GM21717 (cell line): ENCODE measurements at regions not wholly inside any gene's neighbourhood (a gene's known extent, or its start where the extent isn't known, plus 50 kb on each side); places are given as distances from the start of the nearest gene placed in this dataset.
"Not testable (repeated sequence)": the region's sequence is repeated elsewhere in the genome, so short reads cannot be mapped to it uniquely, and the experiment has no call there.

ENCODE experiments used
- ATAC-seq: cut with Tn5 transposase; IDR thresholded peaks from one replicate; pipeline ENCODE4 v1.9.1; 2021; ENCODE audit warnings: mild to moderate bottlenecking, moderate library complexity; ENCODE audit not compliant: unreplicated experiment

DNA sequence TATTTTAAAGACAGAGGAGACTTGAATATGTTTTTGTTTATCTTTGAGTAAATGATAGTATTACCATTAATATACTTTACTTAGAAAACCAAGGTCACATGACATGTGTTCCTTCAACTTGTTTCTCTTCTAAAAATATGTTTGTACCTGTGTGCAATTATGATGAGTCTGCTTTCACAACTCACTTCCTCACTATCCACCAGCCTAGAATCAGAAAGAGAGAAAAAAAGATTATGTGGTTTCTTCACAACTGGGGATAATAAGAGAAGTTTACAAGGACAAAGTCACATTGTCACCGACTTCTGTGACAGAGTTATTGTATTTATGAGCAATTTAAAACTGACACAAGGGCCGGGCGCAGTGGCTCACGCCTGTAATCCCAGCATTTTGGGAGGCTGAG, 1112.1 kb downstream of the RPA4 start:
- no peak for ATAC-seq

GRCh38 chrX:98028691-98029090, 1145.0 kb downstream of the RPA4 start:
- no peak for ATAC-seq

- no peak for ATAC-seq
Measured at GRCh38 chrX:98029861-98030260, 1146.2 kb downstream of the RPA4 start.

- no peak for ATAC-seq
Measured at GRCh38 chrX:98057176-98057575, 1173.5 kb downstream of the RPA4 start.

GRCh38 chrX:98065151-98065550, 1181.4 kb downstream of the RPA4 start:
- ATAC-seq, result no peak

DNA sequence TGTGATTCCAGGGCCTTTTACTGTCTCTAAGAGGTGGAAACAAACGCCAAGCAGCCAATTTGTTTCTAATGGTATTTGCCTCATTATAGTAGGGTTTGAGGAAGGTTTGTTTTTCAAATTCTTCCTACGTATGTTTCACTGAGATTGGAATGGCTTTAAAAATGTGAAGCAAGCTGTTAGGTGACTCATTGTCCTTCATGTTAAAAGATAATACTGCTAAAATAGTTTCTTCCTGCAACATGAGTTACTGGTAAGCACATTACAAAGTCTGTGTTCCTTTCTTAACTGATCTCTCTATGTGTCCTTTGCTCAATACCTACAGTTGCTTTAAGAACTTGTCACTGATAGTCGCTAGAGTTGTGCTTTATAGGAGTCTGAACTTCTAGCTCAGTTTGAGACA, 1183.9 kb downstream of the RPA4 start:
- no peak for ATAC-seq

- no peak for ATAC-seq
Measured at GRCh38 chrX:98068024-98068580, 1184.4 kb downstream of the RPA4 start.

DNA sequence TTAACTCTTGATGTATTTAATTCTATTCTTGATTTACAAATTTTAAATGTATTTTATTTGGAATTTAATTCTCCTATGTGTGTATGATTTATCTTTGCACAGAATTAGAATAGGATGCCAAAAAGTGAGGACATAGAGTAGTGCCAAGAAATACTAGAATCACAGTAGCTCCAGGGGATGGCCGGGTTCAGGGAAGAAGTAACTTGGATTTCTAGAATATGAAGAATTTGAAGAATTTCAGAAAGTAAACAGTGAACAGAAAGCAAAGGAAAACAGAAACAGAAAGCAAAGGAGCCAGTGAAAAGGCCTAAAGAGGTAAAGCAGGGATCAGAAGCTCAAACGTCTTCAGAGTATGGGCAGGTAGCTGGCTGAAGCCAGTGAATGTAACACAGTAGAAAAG, 1187.6 kb downstream of the RPA4 start:
- no peak for ATAC-seq

- ATAC-seq, result no peak
Measured at GRCh38 chrX:98077440-98077839, 1193.7 kb downstream of the RPA4 start.

GRCh38 chrX:98111684-98112083, 1228.0 kb downstream of the RPA4 start:
- ATAC-seq, result no peak

- ATAC-seq, result no peak
Measured at GRCh38 chrX:98114021-98114420, 1230.3 kb downstream of the RPA4 start.

- no peak for ATAC-seq
Measured at GRCh38 chrX:98141466-98141865, 1257.8 kb downstream of the RPA4 start.

DNA sequence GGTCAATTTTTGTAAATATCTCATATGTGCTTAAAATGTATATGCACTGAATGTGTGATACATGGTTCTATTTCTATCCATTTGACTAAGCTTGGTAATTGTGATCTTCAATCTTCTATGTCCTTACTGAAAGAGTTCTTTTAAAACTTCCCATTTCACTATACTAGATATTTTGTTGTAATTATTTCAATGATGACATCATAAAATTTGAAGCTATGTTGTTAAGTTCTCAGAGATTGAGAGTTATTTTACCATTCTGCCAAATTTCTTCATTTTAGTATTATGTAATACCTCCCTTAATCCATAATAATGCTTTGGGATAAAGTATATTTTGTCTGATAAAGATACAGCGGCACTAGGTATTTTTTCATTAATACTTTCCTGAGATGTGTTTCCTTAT, 1307.3 kb downstream of the RPA4 start:
- ATAC-seq, result no peak

DNA sequence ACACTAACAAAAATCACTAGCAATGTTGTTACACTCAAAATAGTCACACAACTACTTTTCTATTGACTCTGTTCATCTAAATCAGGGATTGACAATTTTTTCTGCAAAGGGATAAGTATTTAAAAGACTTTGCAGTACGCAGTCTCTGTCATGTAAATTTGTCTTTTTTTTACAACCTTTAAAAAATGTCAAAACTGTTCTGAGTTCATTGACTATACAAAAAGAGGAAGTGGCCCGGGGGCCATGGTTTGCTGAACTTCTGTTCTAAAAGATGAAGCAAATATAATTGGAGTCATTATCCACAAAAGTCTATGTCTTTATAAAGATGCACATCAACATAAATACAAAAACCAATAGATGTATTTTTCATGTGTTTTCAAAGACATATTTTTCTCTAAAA, 1310.3 kb downstream of the RPA4 start:
- no peak for ATAC-seq

- no peak for ATAC-seq
Measured at GRCh38 chrX:98203800-98204199, 1320.1 kb downstream of the RPA4 start.

GRCh38 chrX:98207947-98208346, 1324.2 kb downstream of the RPA4 start:
- ATAC-seq, result no peak

- no peak for ATAC-seq
Measured at GRCh38 chrX:98231003-98231402, 1347.3 kb downstream of the RPA4 start.

GRCh38 chrX:98240061-98240460, 1356.4 kb downstream of the RPA4 start:
- ATAC-seq, result not testable (repeated sequence)

DNA sequence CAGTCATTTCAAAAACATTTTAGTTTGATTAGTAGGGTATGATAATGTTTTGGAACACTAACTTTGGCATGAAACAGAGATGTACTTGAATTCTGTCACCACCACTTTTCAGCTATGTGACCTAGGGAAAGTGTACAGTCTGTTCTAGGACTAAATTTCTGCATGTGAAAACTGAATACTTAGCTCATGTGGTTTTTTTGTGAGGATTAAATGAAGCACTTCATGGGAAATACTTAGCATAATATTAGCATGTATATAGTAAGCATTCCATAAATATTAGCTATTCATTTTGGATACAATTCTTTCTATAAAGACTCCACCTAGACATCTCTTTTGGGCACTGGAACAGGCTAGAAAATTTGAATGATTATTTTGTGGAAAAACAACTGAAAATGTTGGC, 1379.4 kb downstream of the RPA4 start:
- no peak for ATAC-seq

- no peak for ATAC-seq
Measured at GRCh38 chrX:98289726-98290125, 1406.0 kb downstream of the RPA4 start.

DNA sequence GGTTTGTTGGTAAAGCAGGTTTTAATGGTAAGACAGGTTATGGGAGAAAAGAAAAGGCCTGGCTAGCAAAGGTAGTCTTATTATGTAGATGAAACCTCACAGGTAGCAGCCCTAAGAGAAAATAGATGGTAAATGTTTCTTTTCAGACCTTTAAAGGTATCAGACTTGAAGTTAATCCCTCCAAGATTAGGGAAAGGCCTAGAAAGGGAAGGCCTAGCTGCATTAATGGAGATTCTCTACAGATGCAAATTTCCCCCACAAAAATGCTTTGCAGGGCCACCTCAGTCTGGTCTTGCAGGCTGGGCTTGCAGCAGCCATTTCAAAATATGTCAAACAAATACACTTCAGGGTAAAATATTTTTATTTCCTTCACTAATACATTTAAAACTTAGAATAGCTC, 1410.6 kb downstream of the RPA4 start:
- no peak for ATAC-seq

DNA sequence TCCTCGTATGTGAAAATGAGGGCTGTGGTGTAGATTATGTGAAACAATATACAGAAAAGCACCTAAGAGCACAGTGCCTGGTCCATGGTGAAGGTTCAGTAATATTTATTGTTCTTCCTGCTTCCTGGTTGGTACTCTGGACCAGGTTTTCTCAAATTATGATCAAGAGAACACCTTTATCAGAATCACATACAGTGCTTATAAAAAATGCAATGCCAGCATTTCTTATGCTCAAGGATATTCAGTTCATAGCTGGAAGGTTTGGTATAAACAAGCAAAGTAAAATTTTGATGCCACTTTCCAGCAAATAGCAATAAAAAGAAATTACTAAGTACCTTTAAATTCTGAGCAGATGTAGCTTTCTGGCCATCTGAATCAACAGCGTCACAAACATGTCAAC, 1412.4 kb downstream of the RPA4 start:
- no peak for ATAC-seq

DNA sequence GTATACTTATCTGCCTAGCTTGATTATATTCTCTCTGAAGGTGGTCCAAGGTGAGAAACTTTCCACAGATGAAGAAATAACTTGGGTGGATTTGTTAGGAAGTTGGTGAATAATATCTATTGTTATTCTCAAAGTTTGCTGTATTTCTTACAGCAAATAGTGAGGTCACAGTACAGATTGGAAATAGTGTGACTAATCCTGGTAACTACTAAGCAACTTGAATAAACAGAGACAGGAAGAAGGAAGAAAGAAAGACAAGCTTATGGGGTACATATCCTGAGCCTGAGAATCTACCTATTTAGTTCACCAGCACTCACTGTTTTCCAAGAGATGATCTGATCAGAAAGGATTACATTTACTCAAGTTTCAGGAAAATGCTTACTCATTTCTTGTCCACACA, 1416.1 kb downstream of the RPA4 start:
- no peak for ATAC-seq

DNA sequence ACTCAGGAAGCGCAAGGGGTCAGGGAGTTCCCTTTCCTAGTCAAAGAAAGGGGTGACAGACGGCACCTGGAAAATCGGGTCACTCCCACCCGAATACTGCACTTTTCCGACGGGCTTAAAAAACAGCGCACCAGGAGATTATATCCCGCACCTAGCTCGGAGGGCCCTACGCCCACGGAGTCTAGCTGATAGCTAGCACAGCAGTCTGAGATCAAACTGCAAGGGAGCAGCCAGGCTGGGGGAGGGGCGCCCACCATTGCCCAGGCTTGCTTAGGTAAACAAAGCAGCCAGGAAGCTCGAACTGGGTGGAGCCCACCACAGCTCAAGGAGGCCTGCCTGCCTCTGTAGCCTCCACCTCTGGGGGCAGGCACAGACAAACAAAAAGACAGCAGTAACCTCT, 1416.8 kb downstream of the RPA4 start:
- not testable (repeated sequence) for ATAC-seq
